T-helper 1 cell treated with Interleukin-12 subunit alpha and Interleukin-12 subunit beta and Interleukin-4 antibody, amounts not matched to agents 30 μg/mL and 1 μg/mL, for 36 hours (primary cell): ENCODE measurements at regions not wholly inside any gene's neighbourhood (a gene's known extent, or its start where the extent isn't known, plus 50 kb on each side); places are given as distances from the start of the nearest gene placed in this dataset.
"Not testable (repeated sequence)": the region's sequence is repeated elsewhere in the genome, so short reads cannot be mapped to it uniquely, and the experiment has no call there.

Experiments used
- H3K27ac Mint-ChIP-seq: one replicate; pipeline ENCODE4 v1.8.0; 2021; ENCODE audit warnings: mild to moderate bottlenecking, mixed read lengths
- H3K27me3 Mint-ChIP-seq: one replicate; pipeline ENCODE4 v1.8.0; 2021; ENCODE audit warnings: low read depth, mixed read lengths
- H3K36me3 Mint-ChIP-seq: one replicate; pipeline ENCODE4 v1.8.0; 2021; ENCODE audit warnings: low read depth, mixed read lengths
- H3K4me1 Mint-ChIP-seq: one replicate; pipeline ENCODE4 v1.8.0; 2021; ENCODE audit warnings: low read depth, mixed read lengths
- H3K4me3 Mint-ChIP-seq: one replicate; pipeline ENCODE4 v1.8.0; 2021; ENCODE audit warnings: mild to moderate bottlenecking, moderate library complexity, mixed read lengths
- H3K9me3 Mint-ChIP-seq: one replicate; pipeline ENCODE4 v1.8.0; 2021; ENCODE audit warnings: mixed read lengths

DNA sequence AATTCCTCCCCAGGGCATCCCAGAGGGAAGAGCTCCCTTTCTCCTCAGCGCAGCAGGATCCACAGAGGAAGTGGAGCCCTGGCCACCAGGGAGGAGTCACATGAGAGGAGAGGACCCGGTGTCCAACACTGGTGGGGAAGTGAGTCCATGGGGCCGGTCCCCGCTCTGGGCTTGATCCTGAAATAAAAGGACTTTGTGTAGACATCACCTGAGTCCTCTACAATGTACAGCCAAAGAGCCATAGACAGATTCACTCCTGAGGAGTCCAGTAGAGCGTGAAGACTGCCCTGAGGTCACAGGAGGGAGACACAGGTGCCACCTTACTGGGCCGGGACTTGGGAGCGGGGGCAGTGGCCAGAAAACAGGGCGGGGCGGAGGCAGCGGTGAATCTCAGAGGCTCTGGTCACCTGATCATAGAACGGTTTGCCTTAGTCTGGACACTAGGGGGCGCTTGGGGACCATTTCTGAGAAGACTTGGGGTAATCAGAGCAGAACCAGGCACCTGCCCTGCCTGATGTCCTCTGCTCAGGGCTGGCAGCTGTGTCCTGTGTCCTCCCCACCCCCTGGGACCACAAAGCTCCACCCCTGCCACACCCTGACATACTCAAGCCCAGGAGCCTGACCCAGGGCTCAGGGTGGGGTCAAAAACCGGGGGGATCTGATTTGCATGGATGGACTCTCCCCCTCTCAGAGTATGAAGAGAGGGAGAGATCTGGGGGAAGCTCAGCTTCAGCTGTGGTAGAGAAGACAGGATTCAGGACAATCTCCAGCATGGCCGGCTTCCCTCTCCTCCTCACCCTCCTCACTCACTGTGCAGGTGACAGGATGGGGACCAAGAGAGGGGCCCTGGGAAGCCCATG, 112.7 kb downstream of the VPREB1 start:
- Mint-ChIP-seq H3K27me3 (peaks cover 53% of the 10 kb centered on the region), H3K4me3 (no peak overlapping the region), H3K36me3 (no peaks in the 10 kb centered on the region), H3K9me3 (no peaks in the 10 kb centered on the region), H3K27ac (no peak overlapping the region), H3K4me1 (peaks cover 2% of the 10 kb centered on the region)

- no peaks in the 10 kb centered on the region for H3K9me3 Mint-ChIP-seq
- no peak overlapping the region for H3K27ac Mint-ChIP-seq
- H3K36me3 Mint-ChIP-seq, result no peaks in the 10 kb centered on the region
- no peak overlapping the region for H3K4me3 Mint-ChIP-seq
- peaks cover 62% of the 10 kb centered on the region for H3K27me3 Mint-ChIP-seq
- peaks cover 2% of the 10 kb centered on the region for H3K4me1 Mint-ChIP-seq
Observed at GRCh38 chr22:22358152-22358551, 113.6 kb downstream of the VPREB1 start.

GRCh38 chr22:22358686-22359085, 114.1 kb downstream of the VPREB1 start:
- Mint-ChIP-seq H3K27me3 (peaks cover 59% of the 10 kb centered on the region), H3K4me3 (no peak overlapping the region), H3K9me3 (no peaks in the 10 kb centered on the region), H3K27ac (no peak overlapping the region), H3K36me3 (no peaks in the 10 kb centered on the region), H3K4me1 (peaks cover 2% of the 10 kb centered on the region)

- H3K27me3 Mint-ChIP-seq, result peaks cover 62% of the 10 kb centered on the region
- H3K9me3 Mint-ChIP-seq, result no peaks in the 10 kb centered on the region
- no peak overlapping the region for H3K27ac Mint-ChIP-seq
- H3K4me3 Mint-ChIP-seq, result no peak overlapping the region
- H3K4me1 Mint-ChIP-seq, result peaks cover 2% of the 10 kb centered on the region
- H3K36me3 Mint-ChIP-seq, result no peaks in the 10 kb centered on the region
Observed at GRCh38 chr22:22359465-22359864, 114.9 kb downstream of the VPREB1 start.

- Mint-ChIP-seq H3K36me3 (no peaks in the 10 kb centered on the region), H3K27me3 (peaks cover 61% of the 10 kb centered on the region), H3K4me3 (no peak overlapping the region), H3K4me1 (peaks cover 2% of the 10 kb centered on the region), H3K9me3 (no peaks in the 10 kb centered on the region), H3K27ac (no peak overlapping the region)
Observed at GRCh38 chr22:22360014-22360413, 115.4 kb downstream of the VPREB1 start.

DNA sequence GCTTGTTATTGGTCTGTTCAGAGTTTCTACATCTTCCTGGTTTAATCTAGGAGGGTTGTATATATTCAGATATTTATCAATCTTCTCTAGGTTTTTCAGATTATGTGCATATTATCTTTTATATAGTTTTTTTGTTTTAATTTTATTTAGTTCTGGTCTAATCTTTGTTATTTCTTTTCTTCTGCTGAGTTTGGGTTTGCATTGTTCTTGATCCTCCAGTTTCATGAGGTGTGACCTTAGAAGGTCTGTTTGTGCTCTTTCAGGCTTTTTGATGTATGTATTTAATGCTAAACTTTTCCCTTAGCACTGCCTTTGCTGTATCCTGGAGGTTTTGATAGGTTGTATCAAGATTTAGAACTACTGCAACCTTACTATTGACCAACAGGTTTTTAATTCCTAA, 117.7 kb downstream of the VPREB1 start:
- no peaks in the 10 kb centered on the region for H3K9me3 Mint-ChIP-seq
- H3K4me3 Mint-ChIP-seq, result no peak overlapping the region
- no peaks in the 10 kb centered on the region for H3K4me1 Mint-ChIP-seq
- H3K27me3 Mint-ChIP-seq, result peaks cover 68% of the 10 kb centered on the region
- H3K36me3 Mint-ChIP-seq, result no peaks in the 10 kb centered on the region
- no peak overlapping the region for H3K27ac Mint-ChIP-seq

DNA sequence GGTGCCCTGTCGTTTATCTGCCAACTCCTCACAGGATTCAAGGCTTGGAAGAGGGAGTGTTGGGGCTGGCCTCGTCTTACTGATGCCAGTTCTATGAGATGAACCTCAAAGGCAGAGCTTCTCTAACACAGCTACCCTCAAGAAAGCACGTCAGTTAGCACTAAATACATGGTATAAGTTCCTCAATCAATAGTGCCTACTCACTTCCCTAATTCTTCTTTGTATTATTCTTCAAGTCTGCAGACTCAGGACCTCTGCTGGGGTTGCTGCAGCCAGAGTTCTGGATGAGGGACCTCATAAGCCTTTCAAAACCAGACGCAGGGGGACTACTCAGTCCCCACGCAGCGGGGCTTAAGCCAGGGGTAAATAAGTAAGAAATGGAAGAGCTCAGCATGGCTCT, 118.3 kb downstream of the VPREB1 start:
- H3K27me3 Mint-ChIP-seq, result peaks cover 71% of the 10 kb centered on the region
- H3K4me1 Mint-ChIP-seq, result no peaks in the 10 kb centered on the region
- no peaks in the 10 kb centered on the region for H3K9me3 Mint-ChIP-seq
- no peaks in the 10 kb centered on the region for H3K36me3 Mint-ChIP-seq
- no peak overlapping the region for H3K4me3 Mint-ChIP-seq
- no peak overlapping the region for H3K27ac Mint-ChIP-seq

- H3K36me3 Mint-ChIP-seq, result no peaks in the 10 kb centered on the region
- no peaks in the 10 kb centered on the region for H3K4me1 Mint-ChIP-seq
- no peaks in the 10 kb centered on the region for H3K9me3 Mint-ChIP-seq
- H3K27ac Mint-ChIP-seq, result no peak overlapping the region
- peaks cover 71% of the 10 kb centered on the region for H3K27me3 Mint-ChIP-seq
- no peak overlapping the region for H3K4me3 Mint-ChIP-seq
Observed at GRCh38 chr22:22364207-22364606, 119.6 kb downstream of the VPREB1 start.

DNA sequence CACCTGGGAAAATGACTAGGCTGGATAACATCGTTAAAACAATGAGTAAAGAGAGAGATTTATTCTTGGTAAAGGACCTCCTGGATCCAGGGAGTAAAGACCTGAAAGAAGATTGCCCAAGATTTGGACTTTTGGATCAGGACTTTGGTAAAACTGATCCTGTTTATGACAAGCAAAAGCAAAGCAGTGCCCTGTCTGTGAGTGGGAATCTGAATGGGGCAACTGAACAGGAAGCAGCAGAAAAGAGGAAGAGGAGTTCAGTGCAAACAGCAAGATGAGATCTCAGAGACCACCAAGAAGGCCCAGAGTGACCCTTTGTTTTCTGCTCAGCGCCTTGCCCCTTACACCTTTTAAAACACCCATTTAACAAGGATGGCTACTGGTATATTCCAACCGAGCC, 122.0 kb downstream of the VPREB1 start:
- H3K9me3 Mint-ChIP-seq, result no peaks in the 10 kb centered on the region
- no peak overlapping the region for H3K4me3 Mint-ChIP-seq
- H3K4me1 Mint-ChIP-seq, result no peaks in the 10 kb centered on the region
- peaks cover 72% of the 10 kb centered on the region for H3K27me3 Mint-ChIP-seq
- no peak overlapping the region for H3K27ac Mint-ChIP-seq
- H3K36me3 Mint-ChIP-seq, result no peaks in the 10 kb centered on the region

DNA sequence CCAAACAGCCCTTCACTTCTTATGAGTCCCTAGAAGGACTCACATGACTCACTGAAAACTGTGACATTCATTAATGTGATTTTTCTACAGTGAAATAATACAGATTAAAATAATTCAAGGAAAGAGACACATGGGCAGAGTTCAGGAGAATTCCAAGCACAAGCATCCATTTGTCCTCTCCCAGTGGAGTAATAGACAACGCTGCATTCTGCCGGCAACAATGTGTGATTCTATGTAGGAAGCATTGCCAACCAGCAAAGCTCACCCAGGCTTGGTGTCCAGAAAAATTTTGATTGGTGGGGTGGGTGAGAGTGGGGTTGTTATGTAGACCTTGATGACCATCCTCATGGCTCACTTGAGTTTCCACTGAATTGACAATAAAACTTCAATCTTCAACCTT, 123.9 kb downstream of the VPREB1 start:
- Mint-ChIP-seq H3K27ac (no peak overlapping the region), H3K36me3 (no peaks in the 10 kb centered on the region), H3K4me1 (no peaks in the 10 kb centered on the region), H3K9me3 (no peaks in the 10 kb centered on the region), H3K27me3 (peaks cover 73% of the 10 kb centered on the region), H3K4me3 (no peak overlapping the region)

DNA sequence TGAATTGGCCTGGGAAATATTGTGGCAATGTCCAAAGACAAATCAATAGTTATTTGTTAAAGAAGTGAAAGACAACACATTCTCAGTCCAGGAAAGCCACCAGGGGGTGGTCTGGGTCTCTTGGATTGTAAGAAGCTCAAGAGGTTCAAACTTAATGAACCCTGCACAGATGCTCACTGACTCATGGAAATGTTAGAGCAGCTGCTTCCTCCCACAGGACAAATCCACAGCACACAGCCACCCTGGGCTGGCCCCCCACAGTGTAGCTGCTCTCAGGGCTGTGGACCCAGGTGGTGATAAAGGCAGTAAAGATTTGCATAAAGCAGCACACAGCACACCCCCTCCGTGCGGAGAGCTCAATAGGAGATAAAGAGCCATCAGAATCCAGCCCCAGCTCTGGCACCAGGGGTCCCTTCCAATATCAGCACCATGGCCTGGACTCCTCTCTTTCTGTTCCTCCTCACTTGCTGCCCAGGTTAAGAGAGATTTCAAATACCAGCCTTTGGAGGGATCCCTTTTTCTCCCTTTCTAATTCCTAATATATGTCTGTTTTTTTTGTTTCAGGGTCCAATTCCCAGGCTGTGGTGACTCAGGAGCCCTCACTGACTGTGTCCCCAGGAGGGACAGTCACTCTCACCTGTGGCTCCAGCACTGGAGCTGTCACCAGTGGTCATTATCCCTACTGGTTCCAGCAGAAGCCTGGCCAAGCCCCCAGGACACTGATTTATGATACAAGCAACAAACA, 124.8 kb downstream of the VPREB1 start:
- H3K27me3 Mint-ChIP-seq, result peaks cover 73% of the 10 kb centered on the region
- H3K9me3 Mint-ChIP-seq, H3K4me1 Mint-ChIP-seq, H3K27ac Mint-ChIP-seq, H3K36me3 Mint-ChIP-seq, H3K4me3 Mint-ChIP-seq: not testable (repeated sequence)

GRCh38 chr22:22369964-22370270, 125.3 kb downstream of the VPREB1 start:
- H3K36me3 Mint-ChIP-seq, result no peaks in the 10 kb centered on the region
- no peak overlapping the region for H3K4me3 Mint-ChIP-seq
- no peaks in the 10 kb centered on the region for H3K4me1 Mint-ChIP-seq
- peaks cover 71% of the 10 kb centered on the region for H3K27me3 Mint-ChIP-seq
- no peak overlapping the region for H3K27ac Mint-ChIP-seq
- H3K9me3 Mint-ChIP-seq, result no peaks in the 10 kb centered on the region

GRCh38 chr22:22371031-22371541, 126.5 kb downstream of the VPREB1 start:
- Mint-ChIP-seq H3K4me1 (no peaks in the 10 kb centered on the region), H3K27me3 (peaks cover 71% of the 10 kb centered on the region), H3K9me3 (no peaks in the 10 kb centered on the region), H3K36me3 (no peaks in the 10 kb centered on the region), H3K27ac (no peak overlapping the region), H3K4me3 (no peak overlapping the region)

GRCh38 chr22:22372086-22372485, 127.5 kb downstream of the VPREB1 start:
- Mint-ChIP-seq H3K4me1 (no peaks in the 10 kb centered on the region), H3K27me3 (peaks cover 65% of the 10 kb centered on the region), H3K9me3 (no peaks in the 10 kb centered on the region), H3K27ac (no peak overlapping the region), H3K4me3 (no peak overlapping the region), H3K36me3 (no peaks in the 10 kb centered on the region)

GRCh38 chr22:22374163-22374562, 129.6 kb downstream of the VPREB1 start:
- no peak overlapping the region for H3K27ac Mint-ChIP-seq
- no peaks in the 10 kb centered on the region for H3K9me3 Mint-ChIP-seq
- no peaks in the 10 kb centered on the region for H3K4me1 Mint-ChIP-seq
- H3K4me3 Mint-ChIP-seq, result no peak overlapping the region
- H3K36me3 Mint-ChIP-seq, result no peaks in the 10 kb centered on the region
- peaks cover 57% of the 10 kb centered on the region for H3K27me3 Mint-ChIP-seq
